Hepatocyte (in vitro differentiated cells): ENCODE measurements at regions not wholly inside any gene's neighbourhood (a gene's known extent, or its start where the extent isn't known, plus 50 kb on each side); places are given as distances from the start of the nearest gene placed in this dataset.

Source experiments
- EZH2phosphoT487 ChIP-seq: fragments of 200-600 bp; sonication (generic); IDR thresholded peaks from one replicate; pipeline ENCODE4 v1.6.1; 2018; ENCODE audit warnings: antibody characterized with exemption, mild to moderate bottlenecking, low read depth, moderate library complexity; ENCODE audit not compliant: unreplicated experiment, severe bottlenecking
- TF ChIP-seq, protein P1 (sequence below): fragments of 200-600 bp; sonication (generic); IDR thresholded peaks from 2 replicates; pipeline ENCODE4 v1.5.1; 2016; ENCODE audit warnings: antibody characterized with exemption, mild to moderate bottlenecking; ENCODE audit not compliant: poor library complexity

DNA sequence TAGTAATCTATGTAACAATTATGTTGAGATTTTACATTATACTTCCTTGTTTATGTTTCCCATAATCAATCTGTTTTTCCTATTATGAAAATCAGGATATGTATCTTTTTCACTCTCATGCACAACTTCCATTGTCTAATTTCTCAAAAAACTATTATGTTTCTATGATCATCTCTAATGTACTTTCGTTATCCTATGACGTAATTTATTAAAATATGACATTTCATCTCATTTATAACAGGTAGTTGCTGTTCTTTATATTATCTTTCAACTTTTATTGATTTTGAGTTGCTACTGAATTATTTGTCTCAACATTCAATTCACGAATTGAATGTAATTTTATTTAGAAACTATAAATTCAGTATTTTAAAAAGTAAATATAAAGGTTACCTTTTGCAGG lies 100.8 kb upstream of the MAGEB18 start:
- TF ChIP-seq EZH2phosphoT487 = no peak
- TF ChIP-seq, protein P1, sequence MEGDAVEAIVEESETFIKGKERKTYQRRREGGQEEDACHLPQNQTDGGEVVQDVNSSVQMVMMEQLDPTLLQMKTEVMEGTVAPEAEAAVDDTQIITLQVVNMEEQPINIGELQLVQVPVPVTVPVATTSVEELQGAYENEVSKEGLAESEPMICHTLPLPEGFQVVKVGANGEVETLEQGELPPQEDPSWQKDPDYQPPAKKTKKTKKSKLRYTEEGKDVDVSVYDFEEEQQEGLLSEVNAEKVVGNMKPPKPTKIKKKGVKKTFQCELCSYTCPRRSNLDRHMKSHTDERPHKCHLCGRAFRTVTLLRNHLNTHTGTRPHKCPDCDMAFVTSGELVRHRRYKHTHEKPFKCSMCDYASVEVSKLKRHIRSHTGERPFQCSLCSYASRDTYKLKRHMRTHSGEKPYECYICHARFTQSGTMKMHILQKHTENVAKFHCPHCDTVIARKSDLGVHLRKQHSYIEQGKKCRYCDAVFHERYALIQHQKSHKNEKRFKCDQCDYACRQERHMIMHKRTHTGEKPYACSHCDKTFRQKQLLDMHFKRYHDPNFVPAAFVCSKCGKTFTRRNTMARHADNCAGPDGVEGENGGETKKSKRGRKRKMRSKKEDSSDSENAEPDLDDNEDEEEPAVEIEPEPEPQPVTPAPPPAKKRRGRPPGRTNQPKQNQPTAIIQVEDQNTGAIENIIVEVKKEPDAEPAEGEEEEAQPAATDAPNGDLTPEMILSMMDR = no peak
